Smooth muscle cell (in vitro differentiated cells): ENCODE measurements at regions not wholly inside any gene's neighbourhood (a gene's known extent, or its start where the extent isn't known, plus 50 kb on each side); places are given as distances from the start of the nearest gene placed in this dataset.

Experiments
- DNase-seq: peaks from one replicate; lab custom pipeline; 2025; ENCODE audit not compliant: unreplicated experiment; lab: John Stamatoyannopoulos, UW
- H2AFZ ChIP-seq: fragments of 200-600 bp; sonication (generic); 2 replicates; pipeline ENCODE4 v1.6.0; 2016; ENCODE audit warnings: antibody characterized with exemption, low read depth, mild to moderate bottlenecking
- H3F3A ChIP-seq: fragments of 200-600 bp; sonication (generic); 2 replicates; pipeline ENCODE4 v1.6.0; 2017; ENCODE audit warnings: antibody characterized with exemption, low read depth
- H3K27ac ChIP-seq: fragments of 200-600 bp; sonication (generic); 2 replicates; pipeline ENCODE4 v1.5.1; 2016; ENCODE audit warnings: low read depth, mild to moderate bottlenecking
- H3K27me3 ChIP-seq: fragments of 200-600 bp; sonication (generic); 2 replicates; pipeline ENCODE4 v1.6.1; 2016; ENCODE audit warnings: low read depth, mild to moderate bottlenecking
- H3K36me3 ChIP-seq: fragments of 200-600 bp; sonication (generic); 2 replicates; pipeline ENCODE4 v1.5.1; 2016; ENCODE audit warnings: low read depth
- H3K4me1 ChIP-seq: fragments of 200-600 bp; sonication (generic); 2 replicates; pipeline ENCODE4 v1.5.1; 2016; ENCODE audit warnings: low read depth
- H3K4me2 ChIP-seq: fragments of 200-600 bp; sonication (generic); 2 replicates; pipeline ENCODE4 v1.6.0; 2016; ENCODE audit warnings: mild to moderate bottlenecking
- H3K4me3 ChIP-seq: fragments of 200-600 bp; sonication (generic); 2 replicates; pipeline ENCODE4 v1.5.1; 2016; ENCODE audit warnings: mild to moderate bottlenecking
- H3K79me2 ChIP-seq: fragments of 200-600 bp; sonication (generic); 2 replicates; pipeline ENCODE4 v1.6.0; 2016; ENCODE audit warnings: low read depth, mild to moderate bottlenecking
- H3K9ac ChIP-seq: fragments of 200-600 bp; sonication (generic); 2 replicates; pipeline ENCODE4 v1.6.0; 2016; ENCODE audit warnings: low read depth
- H3K9me3 ChIP-seq: fragments of 200-600 bp; sonication (generic); replicated peaks from 2 replicates; pipeline ENCODE4 v1.5.1; 2016; ENCODE audit warnings: low read depth
- H4K20me1 ChIP-seq: fragments of 200-600 bp; sonication (generic); 2 replicates; pipeline ENCODE4 v1.6.0; 2016; ENCODE audit warnings: low read depth
- WGBS: methylation state at CpG from one replicate; pipeline ENCODE4 v1.1.7; 2016; ENCODE audit warnings: low lambda C conversion rate; 5-methylcytosine and 5-hydroxymethylcytosine counted together
- TF ChIP-seq, protein P1 (sequence below): fragments of 200-600 bp; sonication (generic); IDR thresholded peaks from 2 replicates; pipeline ENCODE4 v1.5.1; 2017; ENCODE audit warnings: borderline replicate concordance, mild to moderate bottlenecking, antibody characterized with exemption; ENCODE audit not compliant: insufficient read depth, poor library complexity, severe bottlenecking

DNA sequence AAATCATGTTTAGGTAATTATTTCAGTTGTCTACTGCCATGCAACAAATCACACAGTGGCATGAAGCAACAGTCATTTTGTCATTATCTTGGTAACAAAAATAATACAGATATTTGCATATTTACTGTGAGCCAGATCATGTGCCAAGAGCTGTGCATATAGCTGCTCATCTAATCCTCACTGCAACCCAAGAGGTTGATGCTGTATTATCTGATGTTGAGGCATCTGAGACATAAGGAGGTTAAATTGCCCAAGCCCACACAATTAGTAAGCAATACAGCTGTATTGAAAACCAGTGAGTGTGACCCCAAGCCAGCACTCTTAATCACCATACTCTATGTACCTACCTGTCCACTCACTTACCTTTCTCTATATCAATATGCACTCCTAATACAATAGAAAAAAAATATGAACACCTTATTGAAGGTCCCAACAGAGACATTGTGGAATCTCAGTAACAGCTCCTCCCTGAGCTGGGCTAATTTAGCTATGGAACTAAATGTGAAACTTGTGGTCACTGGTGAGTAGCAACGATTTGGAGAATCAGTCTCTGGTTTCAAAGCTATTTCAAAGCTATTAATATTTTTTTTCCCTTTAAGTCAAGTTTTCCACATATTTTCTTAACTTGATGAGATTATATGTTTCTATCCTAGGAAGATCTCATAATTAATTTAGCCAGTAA lies 185.2 kb downstream of the KLF12 start:
- Histone ChIP-seq H3K4me2 (no peak overlapping the region), H3F3A (peaks cover 8% of the 10 kb centered on the region), H3K36me3 (no peaks in the 10 kb centered on the region), H3K79me2 (no peaks in the 10 kb centered on the region), H2AFZ (no peak overlapping the region), H3K27me3 (no peaks in the 10 kb centered on the region), H4K20me1 (peaks cover 2% of the 10 kb centered on the region), H3K4me3 (no peak overlapping the region), H3K9me3 (no peaks in the 10 kb centered on the region), H3K27ac (no peak overlapping the region), H3K9ac (no peak overlapping the region), H3K4me1 (no peaks in the 10 kb centered on the region)
- TF ChIP-seq, protein P1, sequence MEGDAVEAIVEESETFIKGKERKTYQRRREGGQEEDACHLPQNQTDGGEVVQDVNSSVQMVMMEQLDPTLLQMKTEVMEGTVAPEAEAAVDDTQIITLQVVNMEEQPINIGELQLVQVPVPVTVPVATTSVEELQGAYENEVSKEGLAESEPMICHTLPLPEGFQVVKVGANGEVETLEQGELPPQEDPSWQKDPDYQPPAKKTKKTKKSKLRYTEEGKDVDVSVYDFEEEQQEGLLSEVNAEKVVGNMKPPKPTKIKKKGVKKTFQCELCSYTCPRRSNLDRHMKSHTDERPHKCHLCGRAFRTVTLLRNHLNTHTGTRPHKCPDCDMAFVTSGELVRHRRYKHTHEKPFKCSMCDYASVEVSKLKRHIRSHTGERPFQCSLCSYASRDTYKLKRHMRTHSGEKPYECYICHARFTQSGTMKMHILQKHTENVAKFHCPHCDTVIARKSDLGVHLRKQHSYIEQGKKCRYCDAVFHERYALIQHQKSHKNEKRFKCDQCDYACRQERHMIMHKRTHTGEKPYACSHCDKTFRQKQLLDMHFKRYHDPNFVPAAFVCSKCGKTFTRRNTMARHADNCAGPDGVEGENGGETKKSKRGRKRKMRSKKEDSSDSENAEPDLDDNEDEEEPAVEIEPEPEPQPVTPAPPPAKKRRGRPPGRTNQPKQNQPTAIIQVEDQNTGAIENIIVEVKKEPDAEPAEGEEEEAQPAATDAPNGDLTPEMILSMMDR, result no peak
- DNase-seq, result no peak
- 74% methylated on average over 1 of the region's 1 CpG for WGBS

DNA sequence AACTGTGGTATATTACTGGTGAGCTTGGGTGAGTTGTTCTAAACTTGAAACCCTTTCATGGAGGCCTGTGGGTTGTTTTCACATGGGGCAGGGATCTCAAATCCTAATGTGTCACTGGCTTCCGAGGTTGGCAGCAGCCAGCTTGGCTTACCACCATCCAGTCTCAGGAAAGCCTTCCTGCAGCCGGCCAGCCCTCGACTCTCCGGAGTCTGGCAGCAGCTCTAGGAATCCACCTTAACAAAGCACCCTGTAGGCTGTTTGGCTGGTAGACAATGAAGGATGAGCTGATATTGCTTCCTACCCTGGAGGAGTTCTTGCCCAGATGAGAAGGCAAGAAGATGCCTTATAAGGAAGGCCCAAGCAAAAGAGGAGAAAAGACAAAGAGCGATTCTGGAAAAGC lies 188.3 kb downstream of the KLF12 start:
- Histone ChIP-seq H3K4me1 (no peaks in the 10 kb centered on the region), H3K36me3 (no peaks in the 10 kb centered on the region), H3F3A (no peaks in the 10 kb centered on the region), H3K9ac (no peak overlapping the region), H3K4me2 (no peak overlapping the region), H4K20me1 (peaks cover 4% of the 10 kb centered on the region), H3K79me2 (no peaks in the 10 kb centered on the region), H2AFZ (no peak overlapping the region), H3K9me3 (no peaks in the 10 kb centered on the region), H3K4me3 (no peak overlapping the region), H3K27ac (no peak overlapping the region), H3K27me3 (no peaks in the 10 kb centered on the region)
- DNase-seq, result no peak
- TF ChIP-seq, protein P1, result no peak
- WGBS, result 56% methylated on average over 5 of the region's 5 CpGs

DNA sequence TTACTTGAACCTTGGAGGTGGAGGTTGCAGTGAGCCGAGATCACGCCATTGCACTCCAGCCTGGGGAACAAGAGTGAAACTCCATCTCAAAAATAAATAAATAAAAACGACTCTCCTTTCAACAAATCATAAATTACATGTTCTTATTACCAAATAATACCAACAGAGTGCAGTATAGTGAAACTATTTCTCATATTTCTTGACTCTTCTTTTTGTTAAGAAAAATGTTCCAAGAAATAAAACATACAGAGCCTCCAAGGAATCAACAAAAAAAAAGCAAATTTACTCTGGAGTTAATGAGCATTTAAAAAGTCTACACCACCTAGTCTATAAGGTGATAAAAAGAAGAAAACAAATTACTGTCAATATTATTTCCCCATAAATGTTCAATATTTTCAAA lies 188.8 kb downstream of the KLF12 start:
- Histone ChIP-seq H3K27me3 (no peaks in the 10 kb centered on the region), H3F3A (no peaks in the 10 kb centered on the region), H3K9ac (no peak overlapping the region), H3K4me1 (no peaks in the 10 kb centered on the region), H3K4me3 (no peak overlapping the region), H2AFZ (no peak overlapping the region), H3K36me3 (no peaks in the 10 kb centered on the region), H3K27ac (no peak overlapping the region), H3K9me3 (no peaks in the 10 kb centered on the region), H3K79me2 (no peaks in the 10 kb centered on the region), H3K4me2 (no peak overlapping the region), H4K20me1 (peaks cover 4% of the 10 kb centered on the region)
- 88% methylated on average over 3 of the region's 3 CpGs for WGBS
- no peak for DNase-seq
- TF ChIP-seq, protein P1, result no peak

DNA sequence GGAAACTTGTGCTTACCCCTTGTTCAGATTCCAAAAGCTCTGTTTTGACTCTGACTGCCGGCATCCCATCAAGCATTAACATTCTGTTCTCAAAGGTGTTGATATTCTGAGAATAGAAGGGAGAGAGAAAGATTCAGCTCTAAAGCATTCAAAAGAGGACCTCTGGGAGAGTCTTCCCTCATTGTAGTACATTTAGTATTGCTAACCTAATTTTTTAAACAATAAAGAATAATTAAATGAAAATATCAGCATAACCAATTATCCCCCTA lies 190.3 kb downstream of the KLF12 start:
- H3K4me2 ChIP-seq, result no peak overlapping the region

More for the DNA sequence above, 190.3 kb downstream of the KLF12 start:
- 62% methylated on average over 1 of the region's 1 CpG for WGBS
- H3K4me3 ChIP-seq, result no peak overlapping the region
- H3K9ac ChIP-seq, result no peak overlapping the region
- H3K27me3 ChIP-seq, result no peaks in the 10 kb centered on the region
- no peaks in the 10 kb centered on the region for H3K79me2 ChIP-seq
- no peaks in the 10 kb centered on the region for H3K9me3 ChIP-seq
- H2AFZ ChIP-seq, result no peak overlapping the region
- H3K27ac ChIP-seq, result no peak overlapping the region
- no peak for DNase-seq
- H4K20me1 ChIP-seq, result peaks cover 4% of the 10 kb centered on the region
- no peaks in the 10 kb centered on the region for H3F3A ChIP-seq
- peaks cover 2% of the 10 kb centered on the region for H3K4me1 ChIP-seq
- H3K36me3 ChIP-seq, result no peaks in the 10 kb centered on the region
- TF ChIP-seq, protein P1, result no peak
